RWPE1 (cell line): ENCODE measurements at regions not wholly inside any gene's neighbourhood (a gene's known extent, or its start where the extent isn't known, plus 50 kb on each side); places are given as distances from the start of the nearest gene placed in this dataset.

Source experiments
- CTCF ChIA-PET: fragments of 350-600 bp; sonication (Branson Sonifier 250); formaldehyde crosslinking; extraction: SDS; loops from one replicate; lab custom pipeline; 2021; lab: Yijun Ruan, JAX
- POLR2A ChIA-PET: fragments of 400-600 bp; formaldehyde crosslinking; extraction: SDS; loops from one replicate; lab custom pipeline; 2020; ENCODE audit warnings: antibody characterized with exemption; ENCODE audit not compliant: low non-redundant PET; lab: Yijun Ruan, JAX
- DNase-seq: peaks from one replicate; pipeline ENCODE4 v3.0.0; 2012; ENCODE audit warnings: low spot score
- H3K27ac ChIP-seq: fragments of 450-650 bp; 2 replicates; pipeline ENCODE4 v1.5.1; 2017
- CTCF ChIP-seq: fragments of 450-650 bp; conservative IDR thresholded peaks from 2 replicates; pipeline ENCODE4 v1.5.1; 2017; ENCODE audit warnings: low read depth, mild to moderate bottlenecking

GRCh38 chr11:81332276-81332675, 1401.4 kb downstream of the FAM181B start:
- POLR2A ChIA-PET: no interaction called here
- no peak overlapping the region for H3K27ac ChIP-seq
- TF ChIP-seq CTCF: no peak
- DNase-seq: no peak
- CTCF ChIA-PET: no interaction called here

GRCh38 chr11:81331611-81332235, 1401.9 kb downstream of the FAM181B start:
- no peak for DNase-seq
- no peak overlapping the region for H3K27ac ChIP-seq
- ChIA-PET POLR2A (no interaction called here), CTCF (interaction anchor here (0.5 kb wide), 1 partner anchor 521 kb away, joined by 4 read pairs; no protein-coding TSS in a partner anchor)
- no peak for TF ChIP-seq CTCF

GRCh38 chr11:81331088-81331487, 1402.6 kb downstream of the FAM181B start:
- CTCF ChIA-PET: interaction anchor here (0.5 kb wide), 1 partner anchor 522 kb away, joined by 4 read pairs; no protein-coding TSS in a partner anchor
- no peak for TF ChIP-seq CTCF
- no peak for DNase-seq
- H3K27ac ChIP-seq: no peak overlapping the region
- POLR2A ChIA-PET: no interaction called here

GRCh38 chr11:81303038-81303664, 1430.5 kb downstream of the FAM181B start:
- no peak overlapping the region for H3K27ac ChIP-seq
- ChIA-PET POLR2A (no interaction called here), CTCF (no interaction called here)
- no peak for TF ChIP-seq CTCF
- DNase-seq: no peak

- no peak for DNase-seq
- ChIA-PET POLR2A (no interaction called here), CTCF (no interaction called here)
- TF ChIP-seq CTCF: no peak
- H3K27ac ChIP-seq: no peak overlapping the region
These were observed 1432.4 kb downstream of the FAM181B start for GRCh38 chr11:81301166-81301830.

- no peak for TF ChIP-seq CTCF
- no peak overlapping the region for H3K27ac ChIP-seq
- ChIA-PET CTCF (no interaction called here), POLR2A (no interaction called here)
- no peak for DNase-seq
These were observed 1446.7 kb downstream of the FAM181B start for GRCh38 chr11:81286959-81287358.
